CD4-positive, alpha-beta T cell (primary cell): ENCODE measurements at regions not wholly inside any gene's neighbourhood (a gene's known extent, or its start where the extent isn't known, plus 50 kb on each side); places are given as distances from the start of the nearest gene placed in this dataset.

ENCODE experiments used
- ATAC-seq: fragments of 200-7000 bp; cut with Tn5 transposase; one replicate; pipeline ENCODE4 v1.10.0; 2022; ENCODE audit warnings: mild to moderate bottlenecking; ENCODE audit not compliant: poor library complexity
- CTCF ChIA-PET: fragments of 350-600 bp; sonication (Branson Sonifier 250); formaldehyde crosslinking; loops from one replicate; lab custom pipeline; 2021; ENCODE audit warnings: antibody characterized with exemption, inconsistent platforms; lab: Charles Lee
- POLR2A ChIA-PET: fragments of 350-600 bp; sonication (Branson Sonifier 250); formaldehyde crosslinking; loops from one replicate; lab custom pipeline; 2021; ENCODE audit warnings: antibody characterized with exemption, inconsistent platforms; lab: Charles Lee
- DNase-seq, 14 experiments: peaks; one replicate each; pipeline ENCODE4 v3.0.0-alpha.2; 2013 to 2020; ENCODE audit warnings: mixed read lengths in 2 of 14
- H3K27ac ChIP-seq, 2 donors: one replicate each; pipeline versions ENCODE4 v1.5.1 to v1.7.0; 2013; ENCODE audit warnings: low read length in 2 of 2, low read depth in 1 of 2, mild to moderate bottlenecking in 1 of 2
- H3K27me3 ChIP-seq, 2 experiments: 1 replicate in 1 of 2; 2 replicates in 1 of 2; pipeline versions ENCODE4 v1.6.1 to v1.7.0; 2013; ENCODE audit warnings: low read length in 2 of 2, control low read depth in 1 of 2, mild to moderate bottlenecking in 1 of 2, moderate library complexity in 1 of 2; ENCODE audit not compliant: insufficient read depth in 2 of 2, control insufficient read depth in 1 of 2
- H3K36me3 ChIP-seq: one replicate; pipeline ENCODE4 v1.6.1; 2013; ENCODE audit warnings: low read length, control low read depth; ENCODE audit not compliant: insufficient read depth
- H3K4me1 ChIP-seq: one replicate; pipeline ENCODE4 v1.6.1; 2013; ENCODE audit warnings: low read length, control low read depth; ENCODE audit not compliant: insufficient read depth
- H3K4me3 ChIP-seq: one replicate; pipeline ENCODE4 v1.5.1; 2013; ENCODE audit warnings: mild to moderate bottlenecking, low read length, moderate library complexity
- H3K9me3 ChIP-seq, 2 experiments: 1 replicate in 1 of 2; 2 replicates in 1 of 2; pipeline versions ENCODE4 v1.6.1 to v1.7.0; 2013; ENCODE audit warnings: low read length in 2 of 2, mild to moderate bottlenecking in 2 of 2, control low read depth in 1 of 2, moderate library complexity in 1 of 2; ENCODE audit not compliant: control insufficient read depth in 1 of 2, insufficient read depth in 1 of 2
- H3K27ac Mint-ChIP-seq: one replicate; pipeline ENCODE4 v1.8.0; 2020; ENCODE audit warnings: mixed read lengths
- H3K27me3 Mint-ChIP-seq: one replicate; pipeline ENCODE4 v1.8.0; 2021; ENCODE audit warnings: mixed read lengths
- H3K36me3 Mint-ChIP-seq: one replicate; pipeline ENCODE4 v1.8.0; 2021; ENCODE audit warnings: low read depth, mixed read lengths
- H3K4me1 Mint-ChIP-seq: one replicate; pipeline ENCODE4 v1.8.0; 2021; ENCODE audit warnings: low read depth, mixed read lengths
- H3K4me3 Mint-ChIP-seq: one replicate; pipeline ENCODE4 v1.8.0; 2020; ENCODE audit warnings: mild to moderate bottlenecking, mixed read lengths
- H3K9me3 Mint-ChIP-seq: one replicate; pipeline ENCODE4 v1.8.0; 2020; ENCODE audit warnings: mixed read lengths
- CTCF ChIP-seq: fragments of 200-600 bp; IDR thresholded peaks from one replicate; pipeline ENCODE4 v1.8.0; 2022; ENCODE audit warnings: antibody characterized with exemption, mild to moderate bottlenecking
- intact Hi-C, 2 experiments: fragments of 100-400 bp; cut with DNase I in 1 of 2; cut with micrococcal nuclease in 1 of 2; formaldehyde crosslinking; loops; one replicate each; pipeline versions ENCODE4 v1.15.1 to v1.9.0; 2023 to 2025; cut with DNase I, micrococcal nuclease

DNA sequence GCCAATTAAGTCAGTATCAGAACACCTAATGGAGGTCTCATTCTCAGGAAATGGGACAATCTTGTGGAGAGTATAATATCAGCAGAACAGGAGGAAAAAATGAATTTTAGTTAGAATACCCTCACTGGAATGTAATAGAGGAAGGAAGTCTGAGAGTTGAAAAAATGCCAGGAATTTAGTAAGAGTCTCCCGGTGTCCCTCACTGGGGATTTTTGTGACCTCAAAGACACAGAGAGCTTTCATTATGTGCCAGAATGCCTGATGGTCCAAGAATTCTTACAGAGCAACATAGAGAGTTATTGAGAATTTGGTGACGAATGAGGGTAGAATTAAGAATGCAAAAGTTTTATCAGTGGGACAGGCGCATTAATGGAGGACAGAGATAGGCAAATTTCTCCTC is 443.5 kb upstream of the B3GALT2 start:
- intact Hi-C loops: no loop called here
- Histone ChIP-seq H3K4me1 (peaks cover 5% of the 10 kb centered on the region), H3K27me3 (no peaks in the 10 kb centered on the region), H3K36me3 (no peaks in the 10 kb centered on the region), H3K4me3 (no peak overlapping the region), H3K9me3 (no peaks in the 10 kb centered on the region), H3K27ac (no peak overlapping the region)
- H3K4me1 Mint-ChIP-seq: peaks cover 10% of the 10 kb centered on the region
- CTCF ChIA-PET: no interaction called here
- POLR2A ChIA-PET: no interaction called here
- H3K27ac Mint-ChIP-seq: no peak overlapping the region
- ATAC-seq (no peak), DNase-seq (no peak)
- TF ChIP-seq CTCF: no peak
- H3K9me3 Mint-ChIP-seq: no peaks in the 10 kb centered on the region
- no peaks in the 10 kb centered on the region for H3K36me3 Mint-ChIP-seq
- H3K4me3 Mint-ChIP-seq: no peak overlapping the region
- H3K27me3 Mint-ChIP-seq: no peaks in the 10 kb centered on the region

GRCh38 chr1:193626695-193627094 is 440.3 kb upstream of the B3GALT2 start:
- Histone ChIP-seq H3K27me3 (no peaks in the 10 kb centered on the region), H3K27ac (no peak overlapping the region), H3K4me3 (no peak overlapping the region), H3K9me3 (no peaks in the 10 kb centered on the region), H3K4me1 (no peaks in the 10 kb centered on the region), H3K36me3 (no peaks in the 10 kb centered on the region)
- H3K4me1 Mint-ChIP-seq: no peaks in the 10 kb centered on the region
- intact Hi-C loops: no loop called here
- no peak for TF ChIP-seq CTCF
- H3K4me3 Mint-ChIP-seq: no peak overlapping the region
- H3K27me3 Mint-ChIP-seq: no peaks in the 10 kb centered on the region
- DNase-seq (no peak), ATAC-seq (no peak)
- no peak overlapping the region for H3K27ac Mint-ChIP-seq
- CTCF ChIA-PET: no interaction called here
- no peaks in the 10 kb centered on the region for H3K36me3 Mint-ChIP-seq
- H3K9me3 Mint-ChIP-seq: no peaks in the 10 kb centered on the region
- POLR2A ChIA-PET: no interaction called here

DNA sequence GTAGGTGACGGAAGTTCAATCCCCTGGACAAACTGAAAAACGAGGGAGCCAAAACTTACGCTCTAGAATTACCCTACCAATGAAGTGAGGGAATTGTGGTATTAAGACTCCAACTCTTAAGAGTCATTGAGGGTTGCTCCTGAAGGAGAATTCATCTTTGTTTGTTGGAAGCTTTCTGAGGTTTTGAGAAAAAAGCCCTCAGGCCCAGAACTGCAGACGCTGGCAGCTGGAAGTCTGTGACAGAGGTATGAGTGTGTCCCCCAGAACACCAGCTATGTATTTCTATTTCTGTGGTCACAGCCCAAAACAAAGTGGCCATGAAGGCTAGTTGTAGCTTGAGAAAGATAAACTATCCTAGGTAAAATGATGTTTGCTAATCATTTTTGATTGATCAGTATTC is 438.8 kb upstream of the B3GALT2 start:
- no peak for TF ChIP-seq CTCF
- Histone ChIP-seq H3K9me3 (no peaks in the 10 kb centered on the region), H3K36me3 (no peaks in the 10 kb centered on the region), H3K27me3 (no peaks in the 10 kb centered on the region), H3K27ac (no peak overlapping the region), H3K4me3 (no peak overlapping the region), H3K4me1 (no peaks in the 10 kb centered on the region)
- Mint-ChIP-seq H3K4me3 (no peak overlapping the region), H3K27ac (no peak overlapping the region), H3K36me3 (no peaks in the 10 kb centered on the region), H3K9me3 (no peaks in the 10 kb centered on the region), H3K27me3 (no peaks in the 10 kb centered on the region), H3K4me1 (no peaks in the 10 kb centered on the region)
- intact Hi-C loops: no loop called here
- ChIA-PET CTCF (no interaction called here), POLR2A (no interaction called here)
- ATAC-seq: no peak
- no peak for DNase-seq
